ENCODE measurements at regions not wholly inside any gene's neighbourhood (a gene's known extent, or its start where the extent isn't known, plus 50 kb on each side); places are given as distances from the start of the nearest gene placed in this dataset.

DNA sequence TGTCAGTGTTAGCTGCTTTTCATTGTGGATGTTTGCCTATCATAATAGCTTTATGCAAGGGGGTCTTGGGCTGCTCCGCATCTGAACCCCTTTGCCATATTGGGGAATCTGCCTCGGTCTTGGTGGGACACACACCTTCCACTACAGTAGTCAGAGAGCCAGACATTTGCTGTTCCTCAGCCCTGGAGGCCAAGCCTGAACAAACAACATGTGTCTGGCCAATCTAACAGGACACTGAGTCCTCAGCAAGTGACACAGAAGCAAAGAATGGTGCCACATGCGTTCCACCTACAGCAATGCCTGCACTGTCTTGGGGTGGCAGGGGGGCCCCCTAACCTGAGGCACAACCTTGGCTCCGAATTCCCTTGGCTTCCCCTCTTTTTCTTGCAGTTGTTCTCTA is 243.9 kb downstream of the LY86 start:
- Histone ChIP-seq H3K4me2 (ENCODE audit: insufficient read depth, low read length) (no peak overlapping the region), H3K9me3 (replicated peaks; ENCODE audit: control insufficient read depth, insufficient read depth, low read length) (no peaks in the 10 kb centered on the region), H3K36me3 (ENCODE audit: control insufficient read depth in 2 of 2, extremely low read depth in 1 of 2, insufficient read depth in 2 of 2, low read length in 2 of 2) (no peaks in the 10 kb centered on the region), H3K27me3 (ENCODE audit: control insufficient read depth in 2 of 2, insufficient read depth in 2 of 2, low read length in 2 of 2) (peaks cover 1 to 2% of the 10 kb centered on the region in 2 experiments), H3K79me2 (ENCODE audit: control insufficient read depth, insufficient read depth, low read length) (no peaks in the 10 kb centered on the region), H3K27ac (ENCODE audit: insufficient read depth, low read depth, low read length) (no peak overlapping the region), H4K20me1 (replicated peaks; ENCODE audit: control insufficient read depth, extremely low read depth, insufficient read depth, low read length) (no peaks in the 10 kb centered on the region), H3K4me3 (replicated peaks in 1 of 3; ENCODE audit: insufficient read depth in 1 of 3, low read depth in 1 of 3, low read length in 3 of 3) (no peak overlapping the region), H3K4me1 (ENCODE audit: control insufficient read depth, extremely low read depth, insufficient read depth, low read length) (no peaks in the 10 kb centered on the region), H3K9me1 (replicated peaks; ENCODE audit: control insufficient read depth, extremely low read depth, insufficient read depth, low read length) (no peaks in the 10 kb centered on the region), H2AFZ (ENCODE audit: low read depth, low read length) (no peak overlapping the region), H3K9ac (replicated peaks; ENCODE audit: extremely low read depth, insufficient read depth, low read length) (no peak overlapping the region)
- TF ChIP-seq GATA2 (IDR thresholded peaks at IDR 0.05; ENCODE audit: insufficient read depth, insufficient read length, low read depth, low read length) (no peak), POLR2A (IDR thresholded peaks at IDR 0.05; ENCODE audit: low read depth, low read length) (no peak), EZH2 (IDR thresholded peaks at IDR 0.05; ENCODE audit: borderline replicate concordance, low read depth, low read length, severe bottlenecking) (no peak), MYC (IDR thresholded peaks at IDR 0.05; ENCODE audit: low read depth, low read length) (no peak), FOS (IDR thresholded peaks at IDR 0.05; ENCODE audit: borderline replicate concordance, insufficient read depth, low read length) (no peak), POLR2AphosphoS5 (IDR thresholded peaks at IDR 0.05; ENCODE audit: insufficient read depth, low read depth, low read length) (no peak), JUN (IDR thresholded peaks at IDR 0.05; ENCODE audit: borderline replicate concordance, insufficient read depth, insufficient read length, low read depth) (no peak), CTCF (IDR thresholded peaks at IDR 0.05; ENCODE audit: extremely low read depth in 1 of 2, insufficient read depth in 1 of 2, low read depth in 1 of 2, low read length in 2 of 2) (no peak)
- TF ChIP-seq, protein P1, sequence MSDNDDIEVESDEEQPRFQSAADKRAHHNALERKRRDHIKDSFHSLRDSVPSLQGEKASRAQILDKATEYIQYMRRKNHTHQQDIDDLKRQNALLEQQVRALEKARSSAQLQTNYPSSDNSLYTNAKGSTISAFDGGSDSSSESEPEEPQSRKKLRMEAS (IDR thresholded peaks at IDR 0.05; ENCODE audit: insufficient read depth, insufficient read length), result no peak
- CTCF ChIA-PET, result no interaction called here
- intact Hi-C loops (cut with micrococcal nuclease) (no loop called here), dilution Hi-C loops (cut with MboI; ENCODE audit: extremely low pct_ligation_motif_present, low sequenced_read_pairs) (no loop called here)
- FAIRE-seq, result no peak
- DNase-seq (ENCODE audit: low read depth, low spot score), result no peak
- BruUV-seq (replicated peaks), result no TSS peak
- POLR2A ChIA-PET, result no interaction called here
